Spleen (tissue), 11 donors: ENCODE measurements at regions not wholly inside any gene's neighbourhood (a gene's known extent, or its start where the extent isn't known, plus 50 kb on each side); places are given as distances from the start of the nearest gene placed in this dataset.

Source experiments
- DNase-seq: peaks from one replicate; pipeline ENCODE4 v3.0.0-alpha.2; 2020
- H3K27ac ChIP-seq, 8 donors: fragments of 200-600 bp; sonication (generic) in 7 of 8; 1 replicate in 4 of 8; 2 replicates in 4 of 8; pipeline versions ENCODE4 v1.5.0 to v1.8.0; 2016 to 2021; ENCODE audit warnings: inconsistent platforms in 4 of 8, mild to moderate bottlenecking in 4 of 8, moderate library complexity in 1 of 8
- H3K27me3 ChIP-seq, 7 donors: fragments of 200-600 bp; sonication (generic) in 6 of 7; replicated peaks in 1 of 7; 1 replicate in 4 of 7; 2 replicates in 3 of 7; pipeline versions ENCODE4 v1.5.0 to v1.8.0; 2016 to 2021; ENCODE audit warnings: inconsistent platforms in 3 of 7, mild to moderate bottlenecking in 1 of 7
- H3K36me3 ChIP-seq, 6 donors: fragments of 200-600 bp; sonication (generic) in 5 of 6; 1 replicate in 4 of 6; 2 replicates in 2 of 6; pipeline versions ENCODE4 v1.5.0 to v1.8.0; 2016 to 2021; ENCODE audit warnings: inconsistent platforms in 2 of 6
- H3K4me1 ChIP-seq, 6 donors: fragments of 200-600 bp; sonication (generic) in 5 of 6; 1 replicate in 3 of 6; 2 replicates in 3 of 6; pipeline versions ENCODE4 v1.5.0 to v1.8.0; 2016 to 2021; ENCODE audit warnings: inconsistent platforms in 3 of 6
- H3K4me3 ChIP-seq, 8 donors: fragments of 200-600 bp; sonication (generic) in 7 of 8; 1 replicate in 4 of 8; 2 replicates in 4 of 8; pipeline versions ENCODE4 v1.5.0 to v1.8.0; 2016 to 2021; ENCODE audit warnings: inconsistent platforms in 4 of 8, mild to moderate bottlenecking in 4 of 8, moderate library complexity in 2 of 8
- H3K9me3 ChIP-seq, 8 donors: fragments of 200-600 bp; sonication (generic) in 7 of 8; 1 replicate in 4 of 8; 2 replicates in 4 of 8; pipeline versions ENCODE4 v1.5.0 to v1.8.0; 2016 to 2021; ENCODE audit warnings: inconsistent platforms in 4 of 8
- POLR2A ChIP-seq, 3 donors: fragments of 450-650 bp; IDR thresholded peaks; one replicate each; pipeline ENCODE4 v1.5.1; 2017; ENCODE audit warnings: antibody characterized with exemption in 3 of 3, mild to moderate bottlenecking in 1 of 3
- POLR2AphosphoS5 ChIP-seq, 3 donors: sonication (generic); formaldehyde crosslinking; IDR thresholded peaks; one replicate each; pipeline ENCODE4 v1.5.1; 2017; ENCODE audit warnings: antibody characterized with exemption in 3 of 3
- WGBS, 5 donors: extraction: QIAGEN DNeasy Blood & Tissue Kit in 3 of 5; methylation state at CpG; one replicate each; pipeline versions ENCODE4 v1.1.5 to v1.1.7; 2013 to 2018; 5-methylcytosine and 5-hydroxymethylcytosine counted together
- intact Hi-C: fragments of 100-400 bp; cut with DNase I; formaldehyde crosslinking; loops from one replicate; pipeline ENCODE4 v1.15.0; 2023; ENCODE audit warnings: low total_unique reads
- TF ChIP-seq, protein P1 (sequence below), 11 experiments: fragments of 200-600 bp in 7 of 11; fragments of 450-650 bp in 4 of 11; sonication (generic) in 4 of 11; IDR thresholded peaks in 8 of 11; conservative IDR thresholded peaks in 3 of 11; 1 replicate in 7 of 11; 2 replicates in 4 of 11; pipeline versions ENCODE4 v1.4.0 to v1.8.0; 2016 to 2021; ENCODE audit warnings: antibody characterized with exemption in 11 of 11, inconsistent platforms in 4 of 11, mild to moderate bottlenecking in 1 of 11
- donor health status: healthy with polysubstance abuse.
- donor health status: DM: no; HTN: no; CAD: no; lungs with moderate emphysema.
- donor health status: DM: no; HTN: no; CAD: no.
- donor health status: Bipolar disorder and iron deficiency.
- donor health status: healthy.
- donor health status: DM: no; HTN: no; CAD: no.
- donor health status: DM: yes; HTN: yes; CAD: no.

DNA sequence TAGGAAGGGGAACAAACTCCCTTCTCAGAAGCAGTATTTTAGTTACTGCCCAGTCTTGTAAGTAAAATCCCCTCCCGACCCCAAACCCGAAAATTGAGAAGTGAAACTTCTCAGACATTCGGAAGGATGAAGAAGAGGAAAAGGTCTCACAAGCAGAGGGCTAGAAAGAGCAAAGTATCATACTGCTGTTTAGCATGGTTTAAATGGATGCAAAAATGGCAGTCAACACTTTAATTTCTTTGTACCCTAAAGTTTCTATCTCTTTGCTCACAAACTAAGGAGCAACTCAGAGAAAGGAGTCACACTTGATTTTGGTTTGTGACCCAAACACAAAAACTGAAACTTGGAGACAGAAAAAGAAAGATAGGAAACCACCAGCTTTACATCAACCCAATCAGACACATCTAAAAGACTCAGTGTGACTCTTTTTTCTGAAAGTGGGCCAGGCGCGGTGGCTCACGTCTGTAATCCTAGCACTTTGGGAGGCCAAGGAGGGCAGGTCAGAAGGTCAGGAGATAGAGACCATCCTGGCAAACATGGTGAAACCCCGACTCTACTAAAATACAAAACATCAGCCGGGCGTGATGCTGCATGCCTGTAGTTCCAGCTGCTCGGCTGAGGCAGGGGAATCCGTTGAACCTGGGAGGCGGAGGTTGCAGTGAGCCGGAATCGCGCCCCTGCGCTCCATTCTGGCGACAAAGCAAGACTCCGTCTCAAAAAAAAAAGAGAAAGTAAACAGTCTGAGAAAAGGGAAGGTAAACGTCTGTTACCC, 63.2 kb upstream of the ATP11B start:
- H3K36me3 ChIP-seq: no peaks in the 10 kb centered on the region
- H3K27ac ChIP-seq: peak overlapping the region in 2 of 8 donors; percentile 7 to 45
- no peak for DNase-seq
- H3K4me3 ChIP-seq: peak overlapping the region in 2 of 8 donors; percentile 15 to 48
- H3K27me3 ChIP-seq: peaks cover 0 to 7% (median 0%) of the 10 kb centered on the region in 7 donors
- peaks cover 0 to 5% (median 0%) of the 10 kb centered on the region in 6 donors for H3K4me1 ChIP-seq
- TF ChIP-seq, protein P1, sequence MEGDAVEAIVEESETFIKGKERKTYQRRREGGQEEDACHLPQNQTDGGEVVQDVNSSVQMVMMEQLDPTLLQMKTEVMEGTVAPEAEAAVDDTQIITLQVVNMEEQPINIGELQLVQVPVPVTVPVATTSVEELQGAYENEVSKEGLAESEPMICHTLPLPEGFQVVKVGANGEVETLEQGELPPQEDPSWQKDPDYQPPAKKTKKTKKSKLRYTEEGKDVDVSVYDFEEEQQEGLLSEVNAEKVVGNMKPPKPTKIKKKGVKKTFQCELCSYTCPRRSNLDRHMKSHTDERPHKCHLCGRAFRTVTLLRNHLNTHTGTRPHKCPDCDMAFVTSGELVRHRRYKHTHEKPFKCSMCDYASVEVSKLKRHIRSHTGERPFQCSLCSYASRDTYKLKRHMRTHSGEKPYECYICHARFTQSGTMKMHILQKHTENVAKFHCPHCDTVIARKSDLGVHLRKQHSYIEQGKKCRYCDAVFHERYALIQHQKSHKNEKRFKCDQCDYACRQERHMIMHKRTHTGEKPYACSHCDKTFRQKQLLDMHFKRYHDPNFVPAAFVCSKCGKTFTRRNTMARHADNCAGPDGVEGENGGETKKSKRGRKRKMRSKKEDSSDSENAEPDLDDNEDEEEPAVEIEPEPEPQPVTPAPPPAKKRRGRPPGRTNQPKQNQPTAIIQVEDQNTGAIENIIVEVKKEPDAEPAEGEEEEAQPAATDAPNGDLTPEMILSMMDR (IDR thresholded peaks at IDR 0.05 in 8 of 11, conservative IDR thresholded peaks at IDR 0.05 in 3 of 11): no peak
- TF ChIP-seq POLR2AphosphoS5 (IDR thresholded peaks at IDR 0.05) (no peak), POLR2A (IDR thresholded peaks at IDR 0.05) (no peak)
- 64 to 71% (median 67%) methylated on average over 19 of the region's 19 CpGs for WGBS, 5 donors
- intact Hi-C loops: no loop called here
- H3K9me3 ChIP-seq: no peaks in the 10 kb centered on the region

- TF ChIP-seq, protein P1 (IDR thresholded peaks at IDR 0.05 in 8 of 11, conservative IDR thresholded peaks at IDR 0.05 in 3 of 11): no peak
- TF ChIP-seq POLR2AphosphoS5 (IDR thresholded peaks at IDR 0.05) (no peak), POLR2A (IDR thresholded peaks at IDR 0.05) (no peak)
- peaks cover 0 to 2% (median 0%) of the 10 kb centered on the region in 7 donors for H3K27me3 ChIP-seq
- no peaks in the 10 kb centered on the region for H3K36me3 ChIP-seq
- no peaks in the 10 kb centered on the region for H3K9me3 ChIP-seq
- H3K4me1 ChIP-seq: peaks cover 0 to 5% (median 0%) of the 10 kb centered on the region in 6 donors
- no peak for DNase-seq
- peak overlapping the region in 2 of 8 donors; percentile 15 to 48 for H3K4me3 ChIP-seq
- peak overlapping the region in 2 of 8 donors; percentile 7 to 45 for H3K27ac ChIP-seq
- WGBS, 5 donors: 65 to 91% (median 77%) methylated on average over 1 of the region's 1 CpG
- intact Hi-C loops: no loop called here
These were observed 62.6 kb upstream of the ATP11B start for GRCh38 chr3:182730675-182731042.

DNA sequence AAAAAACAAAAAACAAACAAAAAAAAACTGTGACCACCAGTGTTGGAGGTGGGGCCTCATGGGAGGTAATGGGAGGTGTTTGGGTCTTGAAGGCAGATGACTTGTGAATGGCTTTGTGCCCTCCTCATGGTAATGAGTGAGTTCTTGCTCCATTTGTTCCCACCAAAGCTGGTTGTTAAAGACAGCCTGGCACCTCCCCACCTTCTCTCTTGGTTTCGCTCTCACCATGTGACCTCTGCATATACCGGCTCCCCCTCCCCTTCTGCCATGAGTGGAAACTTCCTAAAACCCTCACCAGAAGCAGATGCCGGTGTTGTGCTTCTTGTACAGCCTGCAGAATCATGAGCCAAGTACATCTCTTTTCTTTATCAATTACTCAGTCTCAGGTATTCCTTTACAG, 61.5 kb upstream of the ATP11B start:
- intact Hi-C loops: no loop called here
- Histone ChIP-seq H3K27me3 (no peaks in the 10 kb centered on the region), H3K36me3 (no peaks in the 10 kb centered on the region), H3K4me3 (no peak overlapping the region), H3K27ac (no peak overlapping the region), H3K9me3 (no peaks in the 10 kb centered on the region), H3K4me1 (peaks cover 0 to 5% (median 0%) of the 10 kb centered on the region in 6 donors)
- TF ChIP-seq POLR2A (IDR thresholded peaks at IDR 0.05) (no peak), POLR2AphosphoS5 (IDR thresholded peaks at IDR 0.05) (no peak)
- TF ChIP-seq, protein P1 (IDR thresholded peaks at IDR 0.05 in 8 of 11, conservative IDR thresholded peaks at IDR 0.05 in 3 of 11): no peak
- 73 to 86% (median 80%) methylated on average over 3 of the region's 3 CpGs for WGBS, 5 donors
- DNase-seq: no peak

DNA sequence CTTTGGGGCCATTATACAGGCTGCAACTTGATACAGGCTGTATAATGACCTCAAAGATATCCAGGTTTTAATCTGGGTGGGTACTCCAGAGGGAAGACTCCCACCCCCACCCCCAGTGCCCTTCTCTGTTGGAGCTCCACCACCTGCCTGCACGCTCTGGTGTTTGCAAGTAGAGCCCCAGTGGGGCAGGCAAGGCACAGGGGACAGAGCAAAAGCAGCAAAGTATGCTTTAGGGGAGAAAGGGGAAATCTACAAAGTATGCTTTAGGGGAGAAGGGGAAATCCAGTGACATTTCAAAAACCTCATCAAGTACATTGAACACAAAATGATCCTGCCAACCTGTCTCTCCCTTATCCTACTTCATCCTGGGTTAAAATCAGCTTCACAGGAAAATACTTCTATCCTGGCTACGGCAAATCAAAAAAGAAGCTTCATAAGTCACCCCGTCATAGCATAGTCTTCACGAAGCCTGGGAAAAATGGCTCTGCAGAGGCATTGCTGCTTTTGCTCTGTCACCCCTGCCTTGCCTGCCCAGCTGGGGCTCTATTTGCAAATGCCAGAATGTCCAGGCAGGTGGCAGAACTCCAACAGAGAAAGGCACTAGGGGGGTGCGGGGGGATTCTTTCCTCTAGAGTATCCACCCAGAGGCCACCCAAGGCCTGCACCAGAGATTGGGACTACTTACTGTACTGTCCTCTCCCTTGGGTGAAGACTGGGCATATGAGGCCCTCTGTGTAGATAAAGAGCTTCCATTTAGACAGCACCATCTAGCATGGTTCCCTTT, 60.9 kb upstream of the ATP11B start:
- no peak overlapping the region for H3K27ac ChIP-seq
- H3K27me3 ChIP-seq: no peaks in the 10 kb centered on the region
- H3K9me3 ChIP-seq: no peaks in the 10 kb centered on the region
- no peak for TF ChIP-seq POLR2A (IDR thresholded peaks at IDR 0.05)
- TF ChIP-seq POLR2AphosphoS5 (IDR thresholded peaks at IDR 0.05): no peak
- TF ChIP-seq, protein P1 (IDR thresholded peaks at IDR 0.05 in 8 of 11, conservative IDR thresholded peaks at IDR 0.05 in 3 of 11): no peak
- peaks cover 0 to 5% (median 0%) of the 10 kb centered on the region in 6 donors for H3K4me1 ChIP-seq
- intact Hi-C loops: no loop called here
- no peaks in the 10 kb centered on the region for H3K36me3 ChIP-seq
- DNase-seq: no peak
- H3K4me3 ChIP-seq: no peak overlapping the region
- WGBS, 5 donors: 75 to 88% (median 81%) methylated on average over 5 of the region's 5 CpGs
